Mucosa of gallbladder (tissue), 1 donor: ENCODE measurements at regions not wholly inside any gene's neighbourhood (a gene's known extent, or its start where the extent isn't known, plus 50 kb on each side); places are given as distances from the start of the nearest gene placed in this dataset.

Experiments
- DNase-seq: peaks from one replicate; pipeline ENCODE4 v3.0.0-alpha.2; 2020; ENCODE audit warnings: low spot score
- donor health status: DM: no; HTN: no; CAD: no.

DNA sequence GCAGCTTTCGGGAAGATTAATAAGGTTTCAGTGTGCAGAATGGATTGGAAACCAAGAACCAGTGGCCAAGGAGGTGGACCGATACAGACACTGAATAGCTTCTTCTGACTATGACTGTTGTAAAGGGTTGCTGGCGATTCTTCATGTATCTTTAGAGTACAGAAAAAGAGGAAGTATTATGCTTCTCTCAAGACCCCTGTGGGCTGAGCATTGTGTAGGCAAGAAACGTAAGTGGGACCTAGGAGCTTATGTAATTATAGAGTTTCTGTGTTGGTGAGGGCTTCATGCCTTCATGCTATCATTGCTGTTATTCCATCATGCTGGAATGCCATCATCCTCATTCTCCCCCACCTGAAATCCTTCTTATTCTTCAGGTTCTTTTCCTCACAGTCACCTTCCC is 105.4 kb upstream of the AKIRIN2 start:
- no peak for DNase-seq

DNA sequence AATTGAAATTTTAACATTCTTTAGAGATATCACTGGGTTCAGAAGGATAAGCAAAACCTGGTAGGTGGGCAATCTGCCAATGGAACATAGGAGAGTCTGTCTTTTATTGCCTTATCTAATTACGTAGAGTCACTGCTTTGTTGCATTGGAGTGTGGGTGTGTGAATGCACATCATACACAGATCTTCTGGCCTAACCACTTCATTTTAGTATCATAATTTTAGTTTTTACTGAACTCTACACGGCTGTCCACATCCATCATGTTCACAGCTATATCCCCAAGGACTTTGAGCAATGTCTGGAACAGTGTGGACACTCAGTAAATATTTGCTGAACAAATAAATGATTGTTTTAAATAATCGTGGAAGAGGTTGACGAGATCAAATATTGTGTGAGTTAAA is 104.6 kb upstream of the AKIRIN2 start:
- DNase-seq, result no peak

DNA sequence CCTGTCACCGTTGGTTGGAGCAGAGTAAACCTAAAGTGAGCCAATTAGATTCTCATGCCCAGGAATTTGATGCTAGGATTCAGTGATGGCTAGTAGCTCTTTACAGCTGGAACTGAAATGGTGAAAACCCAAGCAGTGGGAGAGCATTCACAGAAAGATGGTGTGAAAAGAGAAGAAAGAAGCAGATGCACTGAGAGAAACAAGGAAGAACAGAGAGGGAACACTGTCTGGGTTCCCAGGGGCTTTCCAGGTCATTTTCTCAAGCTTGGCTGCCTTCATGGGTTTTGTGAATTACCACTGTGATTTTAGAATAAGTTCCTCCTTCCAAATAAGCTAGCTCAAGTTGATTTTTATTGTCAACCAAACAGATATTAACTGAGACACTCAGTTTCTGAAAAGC is 104.1 kb upstream of the AKIRIN2 start:
- no peak for DNase-seq

DNA sequence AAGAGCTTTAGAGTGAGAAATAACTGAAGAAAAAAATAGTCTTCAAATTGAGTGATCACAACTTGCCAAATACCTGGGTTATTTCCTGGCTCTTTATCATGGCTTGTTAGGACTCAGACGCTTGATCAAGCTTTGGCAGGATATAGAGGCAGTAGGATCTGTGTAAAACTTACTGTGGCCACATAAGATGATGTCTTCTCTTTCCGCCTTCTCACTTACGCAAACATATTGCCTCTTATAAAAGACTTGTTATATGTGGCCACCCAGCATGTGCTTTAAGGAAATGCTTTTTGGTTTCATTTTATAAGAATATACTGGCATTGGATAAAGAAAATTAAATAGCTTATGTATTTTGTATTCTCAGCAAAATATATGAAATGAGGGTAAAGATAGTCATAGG is 101.8 kb upstream of the AKIRIN2 start:
- DNase-seq, result no peak

DNA sequence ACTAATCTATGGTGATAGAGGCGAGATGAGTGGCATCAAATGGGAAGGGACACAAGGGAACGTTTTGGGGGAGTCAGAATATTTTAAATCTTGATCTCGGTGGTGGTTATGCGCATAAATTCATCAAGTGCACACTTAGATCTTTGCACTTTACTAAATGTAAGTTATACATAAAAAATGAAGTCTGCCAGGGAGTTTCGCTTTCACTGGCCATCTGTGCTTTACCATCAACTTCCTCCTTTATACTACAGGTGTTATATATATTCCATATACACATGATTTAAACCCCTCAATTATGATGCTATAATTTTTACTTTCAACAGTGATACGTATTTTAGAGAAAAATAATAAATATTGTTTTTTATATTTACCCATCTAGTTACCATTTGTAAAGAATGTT is 97.6 kb upstream of the AKIRIN2 start:
- DNase-seq, result no peak

GRCh38 chr6:87798393-87799278 is 96.6 kb upstream of the AKIRIN2 start:
- no peak for DNase-seq

- peak; percentile 13 for DNase-seq
Observed at GRCh38 chr6:87794922-87795885, 93.2 kb upstream of the AKIRIN2 start.

DNA sequence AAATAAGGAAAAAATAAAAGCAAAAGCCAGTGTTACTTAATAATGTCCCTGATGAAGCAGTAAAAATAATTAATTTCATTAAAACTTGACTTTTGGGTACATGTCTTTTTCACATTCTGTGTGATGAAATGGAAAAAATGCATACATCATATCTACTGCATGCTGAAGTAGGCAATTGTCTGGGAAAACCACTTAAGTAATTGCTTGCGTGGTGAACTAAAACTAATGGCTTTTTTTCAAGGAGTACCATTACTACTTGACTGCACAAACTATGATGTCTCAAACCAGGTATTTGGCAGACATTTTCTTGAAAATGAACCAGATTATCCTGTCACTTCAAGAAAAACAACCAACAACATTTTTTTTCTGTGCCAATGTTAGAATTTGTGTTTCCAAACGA is 91.3 kb upstream of the AKIRIN2 start:
- no peak for DNase-seq

GRCh38 chr6:87791982-87792381 is 89.9 kb upstream of the AKIRIN2 start:
- no peak for DNase-seq

DNA sequence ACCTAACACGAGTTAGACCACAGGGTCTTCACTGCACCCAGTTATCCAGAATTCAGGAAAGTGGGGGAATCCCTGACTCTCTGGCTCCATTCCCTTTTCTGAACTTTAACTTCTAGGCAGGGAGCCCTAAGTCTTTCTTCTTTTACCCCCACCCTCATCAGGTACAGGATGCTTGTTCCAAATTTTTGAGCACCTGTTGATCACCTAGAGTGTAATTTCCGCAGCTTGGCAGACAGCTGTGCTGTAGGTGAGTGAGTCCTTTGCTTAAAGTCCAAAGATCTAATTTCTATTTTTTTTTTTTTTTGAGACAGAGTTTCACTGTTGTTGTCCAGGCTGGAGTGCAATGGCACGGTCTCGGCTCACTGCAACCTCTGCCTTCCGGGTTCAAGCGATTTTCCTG is 89.5 kb upstream of the AKIRIN2 start:
- DNase-seq, result no peak

DNA sequence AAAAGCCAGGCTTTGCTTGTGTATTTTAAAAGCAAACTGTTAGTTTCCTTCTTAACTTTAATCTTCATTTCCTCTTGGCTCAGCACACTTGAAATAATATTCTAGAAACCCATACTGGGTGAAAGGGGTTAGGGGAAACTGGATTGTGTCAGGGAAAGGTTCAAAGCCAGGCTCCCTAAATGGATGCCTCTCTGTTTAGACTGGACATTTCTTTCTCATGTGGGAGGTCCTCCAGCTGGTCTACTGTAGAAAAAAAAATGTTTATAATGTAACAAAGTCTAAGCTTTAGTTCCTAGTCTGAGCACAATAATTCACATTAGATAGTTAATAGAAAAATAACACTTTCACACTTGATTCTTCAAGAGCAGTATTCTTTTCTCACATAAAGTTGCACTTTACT is 89.0 kb upstream of the AKIRIN2 start:
- no peak for DNase-seq

GRCh38 chr6:87789900-87790290 is 87.9 kb upstream of the AKIRIN2 start:
- no peak for DNase-seq

DNA sequence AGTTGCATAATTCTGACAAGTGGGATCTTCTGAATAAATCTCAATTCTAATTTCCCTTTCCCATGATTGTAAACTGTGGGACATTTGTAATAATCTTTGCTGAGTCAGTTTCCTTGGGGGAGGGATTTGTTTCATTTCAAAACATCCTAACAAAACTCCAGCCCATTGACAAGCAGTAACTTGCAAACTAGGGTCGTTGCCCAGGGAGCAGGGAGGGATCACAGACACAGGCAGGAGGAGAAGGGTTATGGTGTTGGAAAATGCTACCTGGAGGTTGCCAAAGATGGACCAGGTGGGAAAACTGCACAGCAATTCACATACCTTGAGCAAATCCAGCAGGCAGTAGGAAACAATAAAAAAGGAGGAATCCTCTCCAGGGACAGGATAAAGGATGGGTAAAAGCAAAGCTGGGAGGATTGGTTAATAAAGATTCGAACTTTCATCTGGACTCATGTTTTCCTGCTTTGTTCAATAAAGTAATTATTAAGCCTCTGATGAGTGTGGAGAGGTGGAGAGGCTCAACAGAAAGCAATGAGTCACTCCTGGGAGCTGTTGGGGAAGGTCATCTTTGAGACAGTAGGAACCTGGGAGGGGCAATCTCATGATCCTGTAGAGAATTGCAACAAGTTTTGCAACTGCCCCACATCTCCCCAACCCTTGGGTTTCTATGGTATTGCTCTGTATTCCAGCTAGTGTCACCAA is 87.3 kb upstream of the AKIRIN2 start:
- DNase-seq, result peak; percentile 81

DNA sequence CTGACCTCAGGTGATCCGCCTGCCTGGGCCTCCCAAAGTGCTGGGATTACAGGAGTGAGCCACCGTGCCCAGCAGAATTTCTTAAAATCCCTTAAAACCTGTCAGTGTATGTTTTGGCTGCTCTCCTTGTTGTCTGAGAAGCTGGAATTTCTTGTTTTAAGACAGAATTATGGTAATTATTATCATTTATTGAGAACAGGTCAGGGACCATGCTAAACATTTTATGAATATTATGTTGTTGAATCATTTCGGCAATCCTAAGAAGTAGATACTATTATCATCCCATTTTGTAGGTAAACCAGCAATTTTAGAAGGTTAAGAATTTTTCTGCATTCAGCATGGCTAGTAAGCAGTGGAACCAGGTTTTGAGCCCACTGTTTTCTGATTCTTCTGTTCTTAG is 86.1 kb upstream of the AKIRIN2 start:
- no peak for DNase-seq

- DNase-seq, result no peak
Observed at GRCh38 chr6:87785229-87785862, 83.3 kb upstream of the AKIRIN2 start.

GRCh38 chr6:87784690-87785089 is 82.7 kb upstream of the AKIRIN2 start:
- DNase-seq, result peak; percentile 81

- no peak for DNase-seq
Observed at GRCh38 chr6:87784051-87784450, 82.0 kb upstream of the AKIRIN2 start.

GRCh38 chr6:87779542-87779941 is 77.5 kb upstream of the AKIRIN2 start:
- no peak for DNase-seq

DNA sequence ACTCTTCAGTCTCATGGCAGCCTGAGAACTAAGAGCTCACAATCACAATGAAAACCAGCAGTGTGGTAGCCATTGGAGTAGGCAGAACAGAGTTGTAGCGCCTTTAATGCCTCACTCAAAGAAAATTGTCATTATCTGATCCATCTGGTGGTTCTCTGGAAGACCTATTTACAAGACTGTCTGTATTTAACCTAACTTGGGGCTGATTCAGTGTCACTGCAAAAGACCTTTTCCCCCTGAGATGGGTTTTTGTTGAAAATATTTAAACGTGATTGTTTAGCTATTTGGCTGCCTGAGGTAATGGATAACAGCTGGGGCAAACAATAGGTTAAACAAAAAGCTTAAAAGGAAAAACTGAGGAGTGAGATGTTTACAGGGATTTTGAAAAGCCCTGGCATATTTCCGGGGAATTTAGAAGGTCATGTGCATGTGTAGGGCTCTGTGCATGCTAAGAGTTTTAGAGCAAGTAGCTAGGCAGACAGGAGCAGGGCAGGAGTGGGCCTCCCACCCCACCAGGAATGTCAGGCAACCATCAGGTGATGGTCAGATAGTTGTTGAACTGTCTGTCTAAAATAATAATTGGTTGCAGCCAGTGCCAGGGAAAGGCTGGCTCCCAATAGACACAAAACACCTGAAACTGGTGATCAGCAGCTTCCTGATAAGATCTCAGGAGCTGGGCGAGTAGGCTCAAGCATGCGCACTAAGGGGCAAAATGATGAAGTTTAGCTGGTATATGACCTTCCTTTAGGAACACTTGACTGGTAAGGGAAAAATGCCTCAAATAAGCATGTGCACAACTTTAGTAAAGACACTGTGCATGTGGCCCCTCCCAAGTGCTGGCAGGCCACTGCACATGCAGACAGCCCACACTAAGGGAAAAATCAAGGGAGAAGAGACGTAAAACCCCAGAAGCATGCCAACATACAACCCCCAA is 70.8 kb upstream of the AKIRIN2 start:
- no peak for DNase-seq

DNA sequence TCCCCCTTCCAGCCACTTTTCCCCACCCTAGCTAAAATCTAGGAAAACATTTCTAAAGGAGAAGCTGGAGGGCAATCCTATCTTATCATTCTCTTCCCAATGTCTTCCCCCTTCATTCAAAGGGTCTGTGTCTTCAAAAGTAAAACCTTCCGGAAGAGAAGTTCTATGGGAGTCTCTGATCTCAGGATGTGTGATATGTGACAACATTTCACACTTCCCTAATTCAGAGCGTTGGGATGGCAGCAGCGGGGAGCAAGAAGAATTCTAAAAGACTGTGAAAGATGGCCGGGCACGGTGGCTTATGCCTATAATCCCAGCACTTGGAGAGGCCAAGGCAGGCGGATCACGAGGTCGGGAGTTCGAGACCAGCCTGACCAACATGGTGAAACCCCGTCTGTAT is 65.4 kb upstream of the AKIRIN2 start:
- no peak for DNase-seq

DNA sequence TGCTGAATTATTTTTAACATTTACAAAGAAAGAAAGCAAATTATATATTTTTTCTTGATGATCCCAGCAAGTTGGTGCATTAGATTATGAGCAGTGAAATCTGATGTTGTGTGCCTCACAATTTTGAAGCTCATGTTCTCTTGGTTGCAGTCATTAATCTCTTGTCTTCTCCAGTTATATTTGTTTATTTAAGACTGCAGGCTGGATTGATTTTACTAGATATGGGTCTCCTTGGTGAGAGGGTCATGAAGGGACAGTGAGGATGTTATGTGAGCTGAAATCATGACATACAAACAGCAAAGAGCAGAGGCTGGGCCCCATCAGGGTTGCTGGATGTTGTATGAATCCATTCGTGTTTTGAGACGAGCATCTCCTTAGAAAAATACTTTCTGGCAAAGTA is 64.2 kb upstream of the AKIRIN2 start:
- no peak for DNase-seq
